ENCODE measurements at regions not wholly inside any gene's neighbourhood (a gene's known extent, or its start where the extent isn't known, plus 50 kb on each side); places are given as distances from the start of the nearest gene placed in this dataset.

GRCh38 chr11:41775296-41775695 lies 315.8 kb upstream of the LRRC4C start:
- H3K9me3 ChIP-seq (ENCODE audit: control insufficient read depth, insufficient read depth, low read depth, low read length): no peaks in the 10 kb centered on the region
- no peaks in the 10 kb centered on the region for H3K36me3 ChIP-seq (ENCODE audit: control insufficient read depth, insufficient read depth, low read length)
- no peak overlapping the region for H3K4me3 ChIP-seq (replicated peaks in 1 of 4; ENCODE audit: control extremely low read depth in 1 of 4, insufficient read depth in 1 of 4, low read depth in 3 of 4, low read length in 4 of 4)
- no peak overlapping the region for H3K27ac ChIP-seq (ENCODE audit: insufficient read depth, low read length)
- H3K4me2 ChIP-seq (ENCODE audit: extremely low read depth, insufficient read depth, low read length): no peak overlapping the region
- H4K20me1 ChIP-seq (ENCODE audit: control insufficient read depth, extremely low read depth, insufficient read depth, low read length): no peaks in the 10 kb centered on the region
- TF ChIP-seq EZH2 (IDR thresholded peaks at IDR 0.05; ENCODE audit: low read length, missing control alignments) (no peak), CTCF (conservative IDR thresholded peaks at IDR 0.05 in 1 of 2, IDR thresholded peaks at IDR 0.05 in 1 of 2; ENCODE audit: low read depth in 1 of 2, low read length in 2 of 2) (no peak)
- H3K9ac ChIP-seq (ENCODE audit: insufficient read depth, low read length): no peak overlapping the region
- H3K27me3 ChIP-seq (ENCODE audit: control insufficient read depth, insufficient read depth, low read length): no peaks in the 10 kb centered on the region
- H2AFZ ChIP-seq (ENCODE audit: low read length): no peak overlapping the region
- H3K4me1 ChIP-seq (ENCODE audit: control insufficient read depth, extremely low read depth, insufficient read depth, low read length): no peaks in the 10 kb centered on the region
- no peaks in the 10 kb centered on the region for H3K79me2 ChIP-seq (ENCODE audit: control insufficient read depth, insufficient read depth, low read length)
- no peak for DNase-seq (ENCODE audit: low read depth in 2 of 2)

GRCh38 chr11:41779401-41779960 lies 320.0 kb upstream of the LRRC4C start:
- Histone ChIP-seq H3K27me3 (ENCODE audit: control insufficient read depth, insufficient read depth, low read length) (no peaks in the 10 kb centered on the region), H3K9ac (ENCODE audit: insufficient read depth, low read length) (no peak overlapping the region), H3K27ac (ENCODE audit: insufficient read depth, low read length) (no peak overlapping the region), H3K4me3 (replicated peaks in 1 of 4; ENCODE audit: control extremely low read depth in 1 of 4, insufficient read depth in 1 of 4, low read depth in 3 of 4, low read length in 4 of 4) (no peak overlapping the region), H4K20me1 (ENCODE audit: control insufficient read depth, extremely low read depth, insufficient read depth, low read length) (no peaks in the 10 kb centered on the region), H3K79me2 (ENCODE audit: control insufficient read depth, insufficient read depth, low read length) (no peaks in the 10 kb centered on the region), H2AFZ (ENCODE audit: low read length) (no peak overlapping the region), H3K36me3 (ENCODE audit: control insufficient read depth, insufficient read depth, low read length) (no peaks in the 10 kb centered on the region), H3K4me1 (ENCODE audit: control insufficient read depth, extremely low read depth, insufficient read depth, low read length) (no peaks in the 10 kb centered on the region), H3K9me3 (ENCODE audit: control insufficient read depth, insufficient read depth, low read depth, low read length) (no peaks in the 10 kb centered on the region), H3K4me2 (ENCODE audit: extremely low read depth, insufficient read depth, low read length) (no peak overlapping the region)
- TF ChIP-seq CTCF (conservative IDR thresholded peaks at IDR 0.05 in 1 of 2, IDR thresholded peaks at IDR 0.05 in 1 of 2; ENCODE audit: low read depth in 1 of 2, low read length in 2 of 2) (no peak), EZH2 (IDR thresholded peaks at IDR 0.05; ENCODE audit: low read length, missing control alignments) (no peak)
- no peak for DNase-seq (ENCODE audit: low read depth in 2 of 2)

- H3K27me3 ChIP-seq (ENCODE audit: control insufficient read depth, insufficient read depth, low read length): no peaks in the 10 kb centered on the region
- no peaks in the 10 kb centered on the region for H3K36me3 ChIP-seq (ENCODE audit: control insufficient read depth, insufficient read depth, low read length)
- H2AFZ ChIP-seq (ENCODE audit: low read length): no peak overlapping the region
- H3K9ac ChIP-seq (ENCODE audit: insufficient read depth, low read length): no peak overlapping the region
- TF ChIP-seq CTCF (conservative IDR thresholded peaks at IDR 0.05 in 1 of 2, IDR thresholded peaks at IDR 0.05 in 1 of 2; ENCODE audit: low read depth in 1 of 2, low read length in 2 of 2): no peak
- no peak for TF ChIP-seq EZH2 (IDR thresholded peaks at IDR 0.05; ENCODE audit: low read length, missing control alignments)
- H3K9me3 ChIP-seq (ENCODE audit: control insufficient read depth, insufficient read depth, low read depth, low read length): no peaks in the 10 kb centered on the region
- no peaks in the 10 kb centered on the region for H4K20me1 ChIP-seq (ENCODE audit: control insufficient read depth, extremely low read depth, insufficient read depth, low read length)
- H3K27ac ChIP-seq (ENCODE audit: insufficient read depth, low read length): no peak overlapping the region
- H3K4me1 ChIP-seq (ENCODE audit: control insufficient read depth, extremely low read depth, insufficient read depth, low read length): no peaks in the 10 kb centered on the region
- no peak overlapping the region for H3K4me3 ChIP-seq (replicated peaks in 1 of 4; ENCODE audit: control extremely low read depth in 1 of 4, insufficient read depth in 1 of 4, low read depth in 3 of 4, low read length in 4 of 4)
- no peak overlapping the region for H3K4me2 ChIP-seq (ENCODE audit: extremely low read depth, insufficient read depth, low read length)
- no peak for DNase-seq (ENCODE audit: low read depth in 2 of 2)
- no peaks in the 10 kb centered on the region for H3K79me2 ChIP-seq (ENCODE audit: control insufficient read depth, insufficient read depth, low read length)
These were observed 322.0 kb upstream of the LRRC4C start for GRCh38 chr11:41781441-41781840.
